C4-2B (cell line): ENCODE measurements at regions not wholly inside any gene's neighbourhood (a gene's known extent, or its start where the extent isn't known, plus 50 kb on each side); places are given as distances from the start of the nearest gene placed in this dataset.

ENCODE experiments used
- CTCF ChIP-seq: fragments of 450-650 bp; conservative IDR thresholded peaks from 2 replicates; pipeline ENCODE4 v1.5.1; 2017; ENCODE audit warnings: mild to moderate bottlenecking
- ZFX ChIP-seq: fragments of 450-650 bp; IDR thresholded peaks from 2 replicates; pipeline ENCODE4 v1.6.1; 2017

GRCh38 chr17:45672792-45673191 lies 111.3 kb upstream of the CRHR1 start:
- TF ChIP-seq CTCF, result no peak
- TF ChIP-seq ZFX, result no peak
